HepG2 (cell line): ENCODE measurements at regions not wholly inside any gene's neighbourhood (a gene's known extent, or its start where the extent isn't known, plus 50 kb on each side); places are given as distances from the start of the nearest gene placed in this dataset.

Source experiments
- ATAC-seq: fragments of 200-7000 bp; cut with Tn5 transposase; 3 replicates; pipeline ENCODE4 v1.9.1; 2020; ENCODE audit warnings: mild to moderate bottlenecking, moderate library complexity
- BruUV-seq: library from RNA; stranded (reverse); fragments of 400-500 nt; replicated peaks from 2 replicates; lab custom pipeline; 2021; lab: Mats Ljungman, UMichigan
- CTCF ChIA-PET: fragments of 300-600 bp; formaldehyde crosslinking; extraction: SDS; loops from one replicate; lab custom pipeline; 2021; ENCODE audit warnings: low total read pairs, inconsistent platforms, low intra/inter-chr PET ratio; lab: Yijun Ruan, JAX
- POLR2A ChIA-PET: fragments of 350-600 bp; sonication (Branson Sonifier 250); formaldehyde crosslinking; loops from one replicate; lab custom pipeline; 2020; ENCODE audit warnings: antibody characterized with exemption, inconsistent platforms; lab: Yijun Ruan, JAX
- DNase-seq: peaks from one replicate; pipeline ENCODE4 v3.0.0-alpha.2; 2015; ENCODE audit warnings: low spot score
- FAIRE-seq: peaks from 3 replicates; lab custom pipeline; 2011; peaks lifted over from hg19 to GRCh38; lab: Jason Lieb, UNC
- H2AFZ ChIP-seq: one replicate; pipeline ENCODE4 v1.6.1; 2011; ENCODE audit warnings: low read length, inconsistent platforms
- H3K27ac ChIP-seq: fragments of 300-600 bp; 3 replicates; pipeline ENCODE4 v1.8.0; 2011; ENCODE audit warnings: mixed run types, mild to moderate bottlenecking, mixed read lengths, low read length, inconsistent platforms; ENCODE audit not compliant: insufficient read depth; ENCODE audit errors: extremely low read length
- H3K27me3 ChIP-seq, 2 experiments: fragments of 200-600 bp in 1 of 2; 2 replicates in 1 of 2; 3 replicates in 1 of 2; pipeline versions ENCODE4 v1.6.0 to v1.8.0; 2011; ENCODE audit warnings: low read length in 2 of 2, mild to moderate bottlenecking in 2 of 2, moderate library complexity in 2 of 2, inconsistent platforms in 1 of 2; ENCODE audit not compliant: insufficient read depth in 2 of 2, control insufficient read depth in 1 of 2
- H3K36me3 ChIP-seq, 2 experiments: fragments of 200-600 bp in 1 of 2; replicated peaks in 1 of 2; 2 replicates in 1 of 2; 3 replicates in 1 of 2; pipeline versions ENCODE4 v1.5.1 to v1.8.0; 2011; ENCODE audit warnings: low read length in 2 of 2, inconsistent platforms in 1 of 2; ENCODE audit not compliant: insufficient read depth in 2 of 2, control insufficient read depth in 1 of 2
- H3K4me1 ChIP-seq: 2 replicates; pipeline ENCODE4 v1.5.1; 2012; ENCODE audit warnings: low read length, inconsistent platforms; ENCODE audit not compliant: insufficient read depth
- H3K4me2 ChIP-seq: 2 replicates; pipeline ENCODE4 v1.6.0; 2011; ENCODE audit warnings: low read depth, low read length, inconsistent platforms
- H3K4me3 ChIP-seq, 3 experiments: fragments of 200-600 bp in 1 of 3; sonication (generic), shearing (Covaris generic) in 1 of 3; replicated peaks in 1 of 3; 2 replicates each; pipeline ENCODE4 v1.5.1; 2011 to 2016; ENCODE audit warnings: low read length in 3 of 3, inconsistent platforms in 2 of 3, low read depth in 2 of 3, mild to moderate bottlenecking in 2 of 3, control low read depth in 1 of 3, mixed read lengths in 1 of 3; ENCODE audit not compliant: insufficient read depth in 1 of 3
- H3K79me2 ChIP-seq: one replicate; pipeline ENCODE4 v1.6.1; 2011; ENCODE audit warnings: low read length, inconsistent platforms; ENCODE audit not compliant: insufficient read depth
- H3K9ac ChIP-seq: 2 replicates; pipeline ENCODE4 v1.6.0; 2011; ENCODE audit warnings: mild to moderate bottlenecking, low read depth, low read length, inconsistent platforms; ENCODE audit not compliant: insufficient read depth
- H3K9me3 ChIP-seq: 2 replicates; pipeline ENCODE4 v1.5.1; 2012; ENCODE audit warnings: mild to moderate bottlenecking, low read length
- H4K20me1 ChIP-seq: 2 replicates; pipeline ENCODE4 v1.6.0; 2011; ENCODE audit warnings: inconsistent platforms, mild to moderate bottlenecking, low read length, moderate library complexity; ENCODE audit not compliant: insufficient read depth
- ATF7-NPFF ChIP-seq: sonication (generic); formaldehyde crosslinking; IDR thresholded peaks from 2 replicates; pipeline ENCODE4 v1.8.1; 2023; ENCODE audit warnings: mild to moderate bottlenecking, low read depth, missing genetic modification reagents, moderate library complexity
- FOXO1 ChIP-seq: sonication (generic); formaldehyde crosslinking; IDR thresholded peaks from 2 replicates; pipeline ENCODE4 v1.4.0; 2020; ENCODE audit warnings: missing genetic modification reagents
- FOXP4 ChIP-seq: sonication (generic); formaldehyde crosslinking; IDR thresholded peaks from 2 replicates; pipeline ENCODE4 v1.4.0; 2020; ENCODE audit warnings: missing genetic modification reagents
- HNF1B ChIP-seq: sonication (generic); formaldehyde crosslinking; IDR thresholded peaks from 2 replicates; pipeline ENCODE4 v1.5.1; 2020; ENCODE audit warnings: mild to moderate bottlenecking, moderate library complexity, missing genetic modification reagents
- IRF2 ChIP-seq: IDR thresholded peaks from 2 replicates; pipeline ENCODE4 v1.6.1; 2018; ENCODE audit warnings: missing genetic modification reagents, missing compliant biosample characterization
- NFE2L1 ChIP-seq: sonication (generic); formaldehyde crosslinking; IDR thresholded peaks from 2 replicates; pipeline ENCODE4 v1.4.0; 2020; ENCODE audit warnings: missing genetic modification reagents, mild to moderate bottlenecking, borderline replicate concordance
- PHF21A ChIP-seq: sonication (generic); formaldehyde crosslinking; IDR thresholded peaks from 2 replicates; pipeline ENCODE4 v1.5.0; 2020; ENCODE audit warnings: mild to moderate bottlenecking, missing genetic modification reagents
- POLR2G ChIP-seq: fragments of 200-400 bp; formaldehyde crosslinking; IDR thresholded peaks from 2 replicates; pipeline ENCODE4 v1.6.1; 2018; ENCODE audit warnings: mild to moderate bottlenecking, low read depth, low read length, moderate library complexity
- RBM22 ChIP-seq: fragments of 200-400 bp; formaldehyde crosslinking; optimal IDR thresholded peaks from 2 replicates; pipeline ENCODE3; 2017; ENCODE audit warnings: mild to moderate bottlenecking, low read length, moderate library complexity
- RFXANK ChIP-seq: IDR thresholded peaks from 2 replicates; pipeline ENCODE4 v1.6.1; 2016
- SYNCRIP ChIP-seq: fragments of 200-400 bp; formaldehyde crosslinking; IDR thresholded peaks from 2 replicates; pipeline ENCODE4 v1.6.1; 2018; ENCODE audit warnings: mild to moderate bottlenecking, low read depth, low read length; ENCODE audit not compliant: insufficient read depth
- TBX3 ChIP-seq: fragments of 450-650 bp; IDR thresholded peaks from 2 replicates; pipeline ENCODE4 v1.6.1; 2017; ENCODE audit warnings: antibody characterized with exemption, mild to moderate bottlenecking, inconsistent platforms, borderline replicate concordance
- ZBTB38 ChIP-seq: sonication (generic); formaldehyde crosslinking; IDR thresholded peaks from 2 replicates; pipeline ENCODE4 v1.5.1; 2020; ENCODE audit warnings: mild to moderate bottlenecking, missing genetic modification reagents
- ZNF142 ChIP-seq: sonication (generic); formaldehyde crosslinking; IDR thresholded peaks from 2 replicates; pipeline ENCODE4 v1.4.0; 2020; ENCODE audit warnings: missing genetic modification reagents
- ZNF3 ChIP-seq: IDR thresholded peaks from 2 replicates; pipeline ENCODE4 v1.7.0; 2017; ENCODE audit warnings: inconsistent platforms
- ZNF781 ChIP-seq: sonication (generic); formaldehyde crosslinking; IDR thresholded peaks from 2 replicates; pipeline ENCODE4 v1.5.1; 2020; ENCODE audit warnings: borderline replicate concordance, mild to moderate bottlenecking, missing genetic modification reagents; ENCODE audit errors: not compliant biosample characterization
- ZNF782 ChIP-seq: sonication (generic); formaldehyde crosslinking; IDR thresholded peaks from 2 replicates; pipeline ENCODE4 v1.4.0; 2020; ENCODE audit warnings: missing genetic modification reagents, mild to moderate bottlenecking, borderline replicate concordance
- ZSCAN25 ChIP-seq: sonication (generic); formaldehyde crosslinking; IDR thresholded peaks from 2 replicates; pipeline ENCODE4 v1.8.0; 2022; ENCODE audit warnings: mild to moderate bottlenecking, missing genetic modification reagents
- in situ Hi-C: cut with HindIII; loops from 2 replicates; pipeline ENCODE4 v1.10.0; 2017; ENCODE audit warnings: low pct_unique_long_range_greater_than_20kb; ENCODE audit not compliant: extremely low pct_ligation_motif_present
- intact Hi-C: fragments of 100-400 bp; cut with micrococcal nuclease; formaldehyde crosslinking; loops from one replicate; pipeline ENCODE4 v1.10.0; 2022; ENCODE audit not compliant: unreplicated experiment

DNA sequence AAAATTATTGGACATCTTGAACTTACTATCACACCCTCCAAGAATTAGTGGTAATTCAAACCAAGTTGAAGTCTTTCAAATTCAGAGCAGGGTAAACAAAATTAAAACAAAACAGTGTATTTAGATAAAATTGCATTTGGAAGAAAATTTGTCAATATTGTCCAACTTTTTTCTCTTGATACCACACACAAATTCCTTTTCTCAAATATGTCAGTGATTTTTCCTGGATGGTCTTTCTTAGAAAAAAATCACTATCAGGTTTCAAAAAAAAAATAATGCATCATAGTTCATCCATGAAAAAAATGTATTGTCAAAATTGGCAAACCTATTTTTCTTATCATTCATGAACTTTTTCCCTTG, 667.1 kb downstream of the TENT5A start:
- no peak for FAIRE-seq

More for the DNA sequence above, 667.1 kb downstream of the TENT5A start:
- no TSS peak for BruUV-seq
- Histone ChIP-seq H3K27me3 (no peaks in the 10 kb centered on the region), H3K4me1 (no peaks in the 10 kb centered on the region), H3K79me2 (no peaks in the 10 kb centered on the region), H3K36me3 (no peaks in the 10 kb centered on the region), H3K9me3 (no peaks in the 10 kb centered on the region), H3K4me2 (no peak overlapping the region), H4K20me1 (no peaks in the 10 kb centered on the region), H3K27ac (no peak overlapping the region), H3K9ac (no peak overlapping the region), H3K4me3 (no peak overlapping the region), H2AFZ (no peak overlapping the region)
- DNase-seq (no peak), ATAC-seq (no peak)
- POLR2A ChIA-PET, result no interaction called here
- in situ Hi-C loops (no loop called here), intact Hi-C loops (no loop called here)
- CTCF ChIA-PET, result no interaction called here
- TF ChIP-seq POLR2G (no peak), SYNCRIP (no peak), FOXO1 (no peak), RFXANK (CRISPR knock-in tag) (no peak), FOXP4 (CRISPR knock-in tag) (no peak), ZNF781 (CRISPR knock-in tag) (no peak), IRF2 (no peak), ATF7-NPFF (CRISPR knock-in tag) (no peak), ZNF3 (CRISPR knock-in tag) (no peak), TBX3 (no peak), NFE2L1 (CRISPR knock-in tag) (no peak), ZBTB38 (no peak), ZNF142 (CRISPR knock-in tag) (no peak), PHF21A (CRISPR knock-in tag) (no peak), RBM22 (no peak), ZNF782 (CRISPR knock-in tag) (no peak), HNF1B (CRISPR knock-in tag) (no peak), ZSCAN25 (CRISPR knock-in tag) (no peak)
